Trophoblast cell (in vitro differentiated cells and primary cell): ENCODE measurements at regions not wholly inside any gene's neighbourhood (a gene's known extent, or its start where the extent isn't known, plus 50 kb on each side); places are given as distances from the start of the nearest gene placed in this dataset.
"Not testable (repeated sequence)": the region's sequence is repeated elsewhere in the genome, so short reads cannot be mapped to it uniquely, and the experiment has no call there.

Experiments
- DNase-seq, 2 donors: peaks; one replicate each; pipeline ENCODE4 v3.0.0-alpha.2; 2016
- H2AFZ ChIP-seq: 2 replicates; pipeline ENCODE4 v1.6.1; 2013; ENCODE audit warnings: low read length, moderate library complexity, mild to moderate bottlenecking; ENCODE audit not compliant: insufficient read depth, poor library complexity
- H2AK5ac ChIP-seq: 2 replicates; pipeline ENCODE4 v1.6.1; 2013; ENCODE audit warnings: mild to moderate bottlenecking, low read length
- H2BK120ac ChIP-seq: 2 replicates; pipeline ENCODE4 v1.6.1; 2013; ENCODE audit warnings: low read length, mild to moderate bottlenecking, moderate library complexity; ENCODE audit not compliant: insufficient read depth, poor library complexity
- H2BK12ac ChIP-seq: 2 replicates; pipeline ENCODE4 v1.6.1; 2013; ENCODE audit warnings: mild to moderate bottlenecking, low read length, moderate library complexity
- H2BK5ac ChIP-seq: 2 replicates; pipeline ENCODE4 v1.6.1; 2013; ENCODE audit warnings: low read length, low read depth, moderate library complexity, mild to moderate bottlenecking; ENCODE audit not compliant: poor library complexity
- H3K14ac ChIP-seq: 2 replicates; pipeline ENCODE4 v1.6.1; 2013; ENCODE audit warnings: mild to moderate bottlenecking, low read length
- H3K18ac ChIP-seq: 2 replicates; pipeline ENCODE4 v1.6.1; 2013; ENCODE audit warnings: mild to moderate bottlenecking, low read length
- H3K23ac ChIP-seq: 2 replicates; pipeline ENCODE4 v1.6.1; 2013; ENCODE audit warnings: low read length
- H3K27ac ChIP-seq: 2 replicates; pipeline ENCODE4 v1.5.1; 2013; ENCODE audit warnings: low read depth, mild to moderate bottlenecking, inconsistent platforms, low read length, moderate library complexity
- H3K27me3 ChIP-seq: 2 replicates; pipeline ENCODE4 v1.6.1; 2013; ENCODE audit warnings: inconsistent platforms, mild to moderate bottlenecking, low read length, moderate library complexity; ENCODE audit not compliant: insufficient read depth
- H3K36me3 ChIP-seq, 2 experiments: 1 replicate in 1 of 2; 2 replicates in 1 of 2; pipeline ENCODE4 v1.6.1; 2013; ENCODE audit warnings: low read length in 2 of 2, mild to moderate bottlenecking in 2 of 2, moderate library complexity in 1 of 2; ENCODE audit not compliant: insufficient read depth in 2 of 2, control insufficient read depth in 1 of 2
- H3K4ac ChIP-seq: 2 replicates; pipeline ENCODE4 v1.6.1; 2013; ENCODE audit warnings: low read depth, mild to moderate bottlenecking, low read length, moderate library complexity
- H3K4me1 ChIP-seq, 2 experiments: 1 replicate in 1 of 2; 2 replicates in 1 of 2; pipeline ENCODE4 v1.6.1; 2013; ENCODE audit warnings: low read length in 2 of 2, mild to moderate bottlenecking in 2 of 2, moderate library complexity in 1 of 2; ENCODE audit not compliant: insufficient read depth in 2 of 2, control insufficient read depth in 1 of 2
- H3K4me2 ChIP-seq: 2 replicates; pipeline ENCODE4 v1.6.1; 2013; ENCODE audit warnings: inconsistent platforms, mild to moderate bottlenecking, low read length, moderate library complexity
- H3K4me3 ChIP-seq: 2 replicates; pipeline ENCODE4 v1.5.1; 2013; ENCODE audit warnings: mild to moderate bottlenecking, low read depth, low read length, inconsistent platforms
- H3K79me1 ChIP-seq: one replicate; pipeline ENCODE4 v1.6.1; 2013; ENCODE audit warnings: low read length
- H3K79me2 ChIP-seq: 2 replicates; pipeline ENCODE4 v1.6.1; 2013; ENCODE audit warnings: low read length, mild to moderate bottlenecking; ENCODE audit not compliant: control insufficient read depth, insufficient read depth, poor library complexity
- H3K9ac ChIP-seq: 2 replicates; pipeline ENCODE4 v1.6.1; 2013; ENCODE audit warnings: mild to moderate bottlenecking, low read length
- H3K9me3 ChIP-seq: 2 replicates; pipeline ENCODE4 v1.6.1; 2013; ENCODE audit warnings: low read depth, mild to moderate bottlenecking, control low read depth, inconsistent platforms, low read length; ENCODE audit not compliant: insufficient read depth
- H4K12ac ChIP-seq: 2 replicates; pipeline ENCODE4 v1.6.1; 2013; ENCODE audit warnings: low read depth, mild to moderate bottlenecking, low read length, moderate library complexity
- H4K8ac ChIP-seq: 2 replicates; pipeline ENCODE4 v1.6.1; 2013; ENCODE audit warnings: low read depth, mild to moderate bottlenecking, low read length, moderate library complexity
- H4K91ac ChIP-seq: one replicate; pipeline ENCODE4 v1.6.1; 2013; ENCODE audit warnings: low read depth, mild to moderate bottlenecking, low read length, moderate library complexity
- WGBS: extraction: QIAGEN DNeasy Blood & Tissue Kit; methylation state at CpG from one replicate; pipeline ENCODE4 v1.1.7; 2013; ENCODE audit warnings: missing lambda C conversion rate; ENCODE audit not compliant: insufficient read length, insufficient coverage; ENCODE audit errors: extremely low coverage; 5-methylcytosine and 5-hydroxymethylcytosine counted together

- WGBS = no CpG with 5 or more reads among the region's 2 CpGs
Measured at GRCh38 chr7:49033140-49033539, 108.8 kb downstream of the CDC14C start.

GRCh38 chr7:49037346-49038210, 113.2 kb downstream of the CDC14C start:
- H3K4me3 ChIP-seq = no peak overlapping the region

More at GRCh38 chr7:49033140-49033539, 108.8 kb downstream of the CDC14C start:
- not testable (repeated sequence) for H4K8ac ChIP-seq, H4K12ac ChIP-seq, H3K9ac ChIP-seq, H3K27me3 ChIP-seq, H3K4me3 ChIP-seq, H2AFZ ChIP-seq, H4K91ac ChIP-seq, H3K9me3 ChIP-seq, H3K4me2 ChIP-seq, H3K27ac ChIP-seq, H2BK12ac ChIP-seq, H2BK120ac ChIP-seq, DNase-seq, H2BK5ac ChIP-seq, H3K4ac ChIP-seq, H3K14ac ChIP-seq, H3K36me3 ChIP-seq, H3K18ac ChIP-seq, H3K79me1 ChIP-seq, H2AK5ac ChIP-seq, H3K4me1 ChIP-seq, H3K79me2 ChIP-seq, H3K23ac ChIP-seq

GRCh38 chr7:49038821-49039358, 114.5 kb downstream of the CDC14C start:
- Histone ChIP-seq H3K27me3 (no peaks in the 10 kb centered on the region), H2BK12ac (no peak overlapping the region), H4K12ac (no peak overlapping the region), H2BK5ac (no peak overlapping the region), H3K4ac (no peak overlapping the region), H3K36me3 (no peaks in the 10 kb centered on the region), H3K4me2 (no peak overlapping the region), H3K9me3 (no peaks in the 10 kb centered on the region), H3K23ac (no peak overlapping the region), H3K4me1 (peaks cover 8% of the 10 kb centered on the region in 2 experiments), H2AK5ac (no peak overlapping the region), H3K79me1 (no peaks in the 10 kb centered on the region), H3K4me3 (no peak overlapping the region), H2AFZ (no peak overlapping the region), H3K14ac (no peak overlapping the region), H3K9ac (no peak overlapping the region), H2BK120ac (no peak overlapping the region), H3K18ac (no peak overlapping the region), H3K27ac (no peak overlapping the region), H4K8ac (no peak overlapping the region), H4K91ac (no peak overlapping the region), H3K79me2 (no peaks in the 10 kb centered on the region)
- WGBS = no CpG with 5 or more reads among the region's 1 CpG
- no peak for DNase-seq

More at GRCh38 chr7:49037346-49038210, 113.2 kb downstream of the CDC14C start:
- no peak overlapping the region for H3K14ac ChIP-seq
- no peaks in the 10 kb centered on the region for H3K36me3 ChIP-seq
- no peak overlapping the region for H3K9ac ChIP-seq
- H2BK120ac ChIP-seq = no peak overlapping the region
- H3K18ac ChIP-seq = no peak overlapping the region
- H4K12ac ChIP-seq = no peak overlapping the region
- no peaks in the 10 kb centered on the region for H3K9me3 ChIP-seq
- H2BK12ac ChIP-seq = no peak overlapping the region
- H3K79me1 ChIP-seq = no peaks in the 10 kb centered on the region
- H3K4me2 ChIP-seq = no peak overlapping the region
- H2AFZ ChIP-seq = no peak overlapping the region
- H2AK5ac ChIP-seq = no peak overlapping the region
- H3K27me3 ChIP-seq = no peaks in the 10 kb centered on the region
- no peak for DNase-seq
- H3K27ac ChIP-seq = no peak overlapping the region
- H3K79me2 ChIP-seq = no peaks in the 10 kb centered on the region
- H3K23ac ChIP-seq = no peak overlapping the region
- no peak overlapping the region for H4K91ac ChIP-seq
- peaks cover 8 to 9% of the 10 kb centered on the region in 2 experiments for H3K4me1 ChIP-seq
- no CpG with 5 or more reads among the region's 2 CpGs for WGBS
- no peak overlapping the region for H4K8ac ChIP-seq
- no peak overlapping the region for H3K4ac ChIP-seq
- H2BK5ac ChIP-seq = no peak overlapping the region

- Histone ChIP-seq H2AFZ (no peak overlapping the region), H3K9me3 (no peaks in the 10 kb centered on the region), H3K36me3 (no peaks in the 10 kb centered on the region), H3K4me2 (no peak overlapping the region), H3K14ac (no peak overlapping the region), H3K79me1 (no peaks in the 10 kb centered on the region), H4K12ac (no peak overlapping the region), H3K9ac (no peak overlapping the region), H4K8ac (no peak overlapping the region), H3K27ac (no peak overlapping the region), H3K23ac (no peak overlapping the region), H3K79me2 (no peaks in the 10 kb centered on the region), H3K4ac (no peak overlapping the region), H2BK12ac (no peak overlapping the region), H3K18ac (no peak overlapping the region), H2AK5ac (no peak overlapping the region), H2BK120ac (no peak overlapping the region), H3K4me1 (no peaks in the 10 kb centered on the region), H3K27me3 (no peaks in the 10 kb centered on the region), H4K91ac (no peak overlapping the region), H3K4me3 (no peak overlapping the region), H2BK5ac (no peak overlapping the region)
- WGBS = no CpG with 5 or more reads among the region's 3 CpGs
- DNase-seq = no peak
Measured at GRCh38 chr7:49060743-49061142, 136.4 kb downstream of the CDC14C start.
